ENCODE measurements at regions not wholly inside any gene's neighbourhood (a gene's known extent, or its start where the extent isn't known, plus 50 kb on each side); places are given as distances from the start of the nearest gene placed in this dataset.

- Mint-ChIP-seq H3K27ac (no peak overlapping the region), H3K4me3 (no peak overlapping the region), H3K36me3 (ENCODE audit: low read depth) (no peaks in the 10 kb centered on the region), H3K27me3 (no peaks in the 10 kb centered on the region), H3K9me3 (no peaks in the 10 kb centered on the region), H3K4me1 (ENCODE audit: low read depth) (peaks cover 3% of the 10 kb centered on the region)
- ChIA-PET POLR2A (interaction anchor here (1.1 kb wide), 1 partner anchor 67 kb away, joined by 3 read pairs; no protein-coding TSS in a partner anchor), CTCF (no interaction called here)
- Histone ChIP-seq H3K4me3 (ENCODE audit: low read length) (no peak overlapping the region), H3K9me3 (ENCODE audit: control insufficient read depth in 1 of 2, insufficient read depth in 1 of 2, low read length in 2 of 2) (no peaks in the 10 kb centered on the region), H3K36me3 (ENCODE audit: insufficient read depth, low read length) (no peaks in the 10 kb centered on the region), H3K27ac (ENCODE audit: low read depth in 1 of 2, low read length in 2 of 2) (no peak overlapping the region), H3K4me1 (ENCODE audit: insufficient read depth, low read length) (no peaks in the 10 kb centered on the region), H3K27me3 (ENCODE audit: control insufficient read depth in 1 of 2, insufficient read depth in 2 of 2, low read length in 2 of 2) (no peaks in the 10 kb centered on the region)
- ATAC-seq (ENCODE audit: poor library complexity), result no peak
- intact Hi-C loops (cut with DNase I, micrococcal nuclease), result no loop called here
- DNase-seq, result no peak
- TF ChIP-seq, protein P1, sequence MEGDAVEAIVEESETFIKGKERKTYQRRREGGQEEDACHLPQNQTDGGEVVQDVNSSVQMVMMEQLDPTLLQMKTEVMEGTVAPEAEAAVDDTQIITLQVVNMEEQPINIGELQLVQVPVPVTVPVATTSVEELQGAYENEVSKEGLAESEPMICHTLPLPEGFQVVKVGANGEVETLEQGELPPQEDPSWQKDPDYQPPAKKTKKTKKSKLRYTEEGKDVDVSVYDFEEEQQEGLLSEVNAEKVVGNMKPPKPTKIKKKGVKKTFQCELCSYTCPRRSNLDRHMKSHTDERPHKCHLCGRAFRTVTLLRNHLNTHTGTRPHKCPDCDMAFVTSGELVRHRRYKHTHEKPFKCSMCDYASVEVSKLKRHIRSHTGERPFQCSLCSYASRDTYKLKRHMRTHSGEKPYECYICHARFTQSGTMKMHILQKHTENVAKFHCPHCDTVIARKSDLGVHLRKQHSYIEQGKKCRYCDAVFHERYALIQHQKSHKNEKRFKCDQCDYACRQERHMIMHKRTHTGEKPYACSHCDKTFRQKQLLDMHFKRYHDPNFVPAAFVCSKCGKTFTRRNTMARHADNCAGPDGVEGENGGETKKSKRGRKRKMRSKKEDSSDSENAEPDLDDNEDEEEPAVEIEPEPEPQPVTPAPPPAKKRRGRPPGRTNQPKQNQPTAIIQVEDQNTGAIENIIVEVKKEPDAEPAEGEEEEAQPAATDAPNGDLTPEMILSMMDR (IDR thresholded peaks at IDR 0.05), result no peak
These were observed 595.2 kb upstream of the TBL1XR1 start for GRCh38 chr3:177792311-177793030.

GRCh38 chr3:177793451-177793850 lies 596.2 kb upstream of the TBL1XR1 start:
- CTCF ChIA-PET, result no interaction called here
- ATAC-seq (ENCODE audit: poor library complexity), result no peak

GRCh38 chr3:177795216-177795615 lies 597.9 kb upstream of the TBL1XR1 start:
- Histone ChIP-seq H3K4me3 (ENCODE audit: low read length) (no peak overlapping the region), H3K27me3 (ENCODE audit: control insufficient read depth in 1 of 2, insufficient read depth in 2 of 2, low read length in 2 of 2) (no peaks in the 10 kb centered on the region), H3K4me1 (ENCODE audit: insufficient read depth, low read length) (no peaks in the 10 kb centered on the region), H3K36me3 (ENCODE audit: insufficient read depth, low read length) (no peaks in the 10 kb centered on the region), H3K9me3 (ENCODE audit: control insufficient read depth in 1 of 2, insufficient read depth in 1 of 2, low read length in 2 of 2) (no peaks in the 10 kb centered on the region), H3K27ac (ENCODE audit: low read depth in 1 of 2, low read length in 2 of 2) (no peak overlapping the region)
- POLR2A ChIA-PET, result no interaction called here
- peaks cover 4% of the 10 kb centered on the region for H3K4me1 Mint-ChIP-seq (ENCODE audit: low read depth)
- TF ChIP-seq, protein P1 (IDR thresholded peaks at IDR 0.05), result no peak
- H3K36me3 Mint-ChIP-seq (ENCODE audit: low read depth), result no peaks in the 10 kb centered on the region
- no peaks in the 10 kb centered on the region for H3K9me3 Mint-ChIP-seq
- H3K27ac Mint-ChIP-seq, result no peak overlapping the region
- ATAC-seq (ENCODE audit: poor library complexity) (no peak), DNase-seq (no peak)
- no peak overlapping the region for H3K4me3 Mint-ChIP-seq
- no peaks in the 10 kb centered on the region for H3K27me3 Mint-ChIP-seq
- intact Hi-C loops (cut with DNase I, micrococcal nuclease), result no loop called here
- CTCF ChIA-PET, result no interaction called here

More at GRCh38 chr3:177793451-177793850, 596.2 kb upstream of the TBL1XR1 start:
- H3K4me1 Mint-ChIP-seq (ENCODE audit: low read depth), result no peaks in the 10 kb centered on the region
- no peaks in the 10 kb centered on the region for H3K27me3 Mint-ChIP-seq
- Histone ChIP-seq H3K27me3 (ENCODE audit: control insufficient read depth in 1 of 2, insufficient read depth in 2 of 2, low read length in 2 of 2) (no peaks in the 10 kb centered on the region), H3K36me3 (ENCODE audit: insufficient read depth, low read length) (no peaks in the 10 kb centered on the region), H3K9me3 (ENCODE audit: control insufficient read depth in 1 of 2, insufficient read depth in 1 of 2, low read length in 2 of 2) (no peaks in the 10 kb centered on the region), H3K27ac (ENCODE audit: low read depth in 1 of 2, low read length in 2 of 2) (no peak overlapping the region), H3K4me3 (ENCODE audit: low read length) (no peak overlapping the region), H3K4me1 (ENCODE audit: insufficient read depth, low read length) (no peaks in the 10 kb centered on the region)
- no peak overlapping the region for H3K4me3 Mint-ChIP-seq
- H3K27ac Mint-ChIP-seq, result no peak overlapping the region
- intact Hi-C loops (cut with DNase I, micrococcal nuclease), result no loop called here
- DNase-seq, result no peak
- TF ChIP-seq, protein P1 (IDR thresholded peaks at IDR 0.05), result no peak
- no peaks in the 10 kb centered on the region for H3K9me3 Mint-ChIP-seq
- no peaks in the 10 kb centered on the region for H3K36me3 Mint-ChIP-seq (ENCODE audit: low read depth)
- POLR2A ChIA-PET, result no interaction called here
